Pancreas (tissue), 10 donors: ENCODE measurements at regions not wholly inside any gene's neighbourhood (a gene's known extent, or its start where the extent isn't known, plus 50 kb on each side); places are given as distances from the start of the nearest gene placed in this dataset.

Experiments used
- ATAC-seq, 4 donors: fragments of 200-7000 bp; cut with Tn5 transposase; one replicate each; pipeline versions ENCODE4 v1.8.0 to v1.9.1; 2020; ENCODE audit warnings: mild to moderate bottlenecking in 4 of 4, moderate library complexity in 4 of 4
- DNase-seq, 6 donors: peaks; one replicate each; pipeline ENCODE4 v3.0.0-alpha.2; 2020
- FAIRE-seq: peaks from 2 replicates; lab custom pipeline; 2012; peaks lifted over from hg19 to GRCh38; lab: Jason Lieb, UNC
- H3K27ac ChIP-seq, 4 donors: fragments of 200-600 bp; sonication (generic); 1 replicate in 3 of 4; 2 replicates in 1 of 4; pipeline versions ENCODE4 v1.5.0 to v1.8.0; 2020
- H3K27me3 ChIP-seq, 4 donors: fragments of 200-600 bp; one replicate each; pipeline ENCODE4 v1.8.0; 2021
- H3K36me3 ChIP-seq, 3 donors: fragments of 200-600 bp; sonication (generic) in 1 of 3; one replicate each; pipeline versions ENCODE4 v1.5.0 to v1.8.0; 2020 to 2021
- H3K4me1 ChIP-seq, 3 donors: fragments of 200-600 bp; one replicate each; pipeline ENCODE4 v1.8.0; 2021
- H3K4me3 ChIP-seq, 4 donors: fragments of 200-600 bp; sonication (generic) in 2 of 4; one replicate each; pipeline versions ENCODE4 v1.5.0 to v1.8.0; 2020 to 2021
- H3K9me3 ChIP-seq, 4 donors: fragments of 200-600 bp; one replicate each; pipeline ENCODE4 v1.8.0; 2021
- WGBS, 2 donors: extraction: QIAGEN DNeasy Blood & Tissue Kit; methylation state at CpG; one replicate each; pipeline ENCODE4 v1.1.7; 2013; 5-methylcytosine and 5-hydroxymethylcytosine counted together
- intact Hi-C, 3 donors: fragments of 100-400 bp; cut with DNase I; formaldehyde crosslinking; loops; one replicate each; pipeline versions ENCODE4 v1.11.1 to v1.14.2; 2022
- TF ChIP-seq, protein P1 (sequence below), 4 donors: fragments of 200-600 bp; sonication (generic) in 3 of 4; IDR thresholded peaks; one replicate each; pipeline versions ENCODE4 v1.5.0 to v1.8.0; 2021; ENCODE audit warnings: antibody characterized with exemption in 4 of 4
- donor health status: healthy with polysubstance abuse.
- donor health status: DM: no; HTN: no; CAD: no; lungs with moderate emphysema.
- donor health status: DM: no; HTN: no; CAD: no.
- donor health status: control.
- donor health status: control.
- donor health status: Bipolar disorder and iron deficiency.
- donor health status: DM: yes; HTN: yes; CAD: no.
- donor health status: DM: no; HTN: no; CAD: no.
- donor health status: DM: no; HTN: no; CAD: no.
- donor health status: DM: yes; HTN: yes; CAD: no.

DNA sequence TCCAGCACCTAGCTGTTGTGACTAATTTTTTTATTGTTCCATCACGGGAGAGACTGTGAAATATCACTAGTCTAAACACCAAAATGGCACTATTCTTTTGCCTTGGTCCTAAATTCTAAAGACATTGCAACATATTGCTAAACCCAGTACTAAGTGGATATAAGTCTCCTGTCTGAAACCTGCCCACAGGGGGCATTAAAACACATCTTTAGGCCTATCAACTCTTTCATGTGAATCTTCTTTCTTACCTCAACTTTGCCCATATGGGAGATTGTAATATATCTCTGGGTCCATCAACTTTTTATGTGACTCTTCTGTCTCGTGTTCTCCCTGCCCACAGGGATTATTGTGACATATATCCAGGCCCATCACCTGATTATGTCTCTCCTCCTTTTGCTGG, 317.2 kb downstream of the RPS4Y2 start:
- intact Hi-C loops: no loop called here
- Histone ChIP-seq H3K36me3 (no peaks in the 10 kb centered on the region), H3K9me3 (no peaks in the 10 kb centered on the region), H3K4me1 (no peaks in the 10 kb centered on the region), H3K27me3 (no peaks in the 10 kb centered on the region), H3K4me3 (no peak overlapping the region), H3K27ac (no peak overlapping the region)
- DNase-seq (no peak), FAIRE-seq (no peak), ATAC-seq (no peak)
- WGBS, 2 donors: 30% methylated on average over 2 of the region's 2 CpGs; no CpG with 5 or more reads in 1 of the 2 donors
- TF ChIP-seq, protein P1, sequence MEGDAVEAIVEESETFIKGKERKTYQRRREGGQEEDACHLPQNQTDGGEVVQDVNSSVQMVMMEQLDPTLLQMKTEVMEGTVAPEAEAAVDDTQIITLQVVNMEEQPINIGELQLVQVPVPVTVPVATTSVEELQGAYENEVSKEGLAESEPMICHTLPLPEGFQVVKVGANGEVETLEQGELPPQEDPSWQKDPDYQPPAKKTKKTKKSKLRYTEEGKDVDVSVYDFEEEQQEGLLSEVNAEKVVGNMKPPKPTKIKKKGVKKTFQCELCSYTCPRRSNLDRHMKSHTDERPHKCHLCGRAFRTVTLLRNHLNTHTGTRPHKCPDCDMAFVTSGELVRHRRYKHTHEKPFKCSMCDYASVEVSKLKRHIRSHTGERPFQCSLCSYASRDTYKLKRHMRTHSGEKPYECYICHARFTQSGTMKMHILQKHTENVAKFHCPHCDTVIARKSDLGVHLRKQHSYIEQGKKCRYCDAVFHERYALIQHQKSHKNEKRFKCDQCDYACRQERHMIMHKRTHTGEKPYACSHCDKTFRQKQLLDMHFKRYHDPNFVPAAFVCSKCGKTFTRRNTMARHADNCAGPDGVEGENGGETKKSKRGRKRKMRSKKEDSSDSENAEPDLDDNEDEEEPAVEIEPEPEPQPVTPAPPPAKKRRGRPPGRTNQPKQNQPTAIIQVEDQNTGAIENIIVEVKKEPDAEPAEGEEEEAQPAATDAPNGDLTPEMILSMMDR (IDR thresholded peaks at IDR 0.05): no peak

DNA sequence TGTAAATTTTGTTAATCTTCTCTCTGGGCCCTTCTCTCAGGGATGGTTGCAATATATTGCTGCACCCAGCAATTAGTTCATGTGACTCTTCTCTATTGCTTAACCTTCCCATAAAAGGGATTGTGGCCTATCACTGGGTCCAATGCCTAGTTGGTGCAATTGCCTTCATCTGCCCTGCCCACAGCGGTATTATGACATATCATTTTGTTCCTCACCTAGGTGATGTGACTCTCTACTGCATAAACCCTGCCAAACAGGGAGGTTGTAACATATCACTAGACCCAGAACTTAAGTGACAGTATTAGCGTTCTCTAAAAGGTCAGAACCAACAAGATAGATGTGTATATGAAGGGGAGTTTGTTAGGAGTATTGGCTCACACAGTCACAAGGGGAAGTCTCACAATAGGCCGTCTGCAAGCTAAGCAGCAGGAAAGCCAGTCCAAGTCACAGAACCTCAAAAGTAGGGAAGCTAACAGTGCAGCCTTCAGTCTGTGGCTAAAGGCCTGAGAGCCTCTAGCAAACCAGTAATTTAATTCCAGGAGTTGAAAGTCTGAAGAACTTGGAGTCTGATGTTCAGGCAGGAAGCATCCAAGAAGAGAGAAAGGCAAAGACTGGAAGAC, 317.8 kb downstream of the RPS4Y2 start:
- ATAC-seq: no peak
- WGBS, 2 donors: 53% methylated on average over 3 of the region's 3 CpGs; no CpG with 5 or more reads in 1 of the 2 donors

DNA sequence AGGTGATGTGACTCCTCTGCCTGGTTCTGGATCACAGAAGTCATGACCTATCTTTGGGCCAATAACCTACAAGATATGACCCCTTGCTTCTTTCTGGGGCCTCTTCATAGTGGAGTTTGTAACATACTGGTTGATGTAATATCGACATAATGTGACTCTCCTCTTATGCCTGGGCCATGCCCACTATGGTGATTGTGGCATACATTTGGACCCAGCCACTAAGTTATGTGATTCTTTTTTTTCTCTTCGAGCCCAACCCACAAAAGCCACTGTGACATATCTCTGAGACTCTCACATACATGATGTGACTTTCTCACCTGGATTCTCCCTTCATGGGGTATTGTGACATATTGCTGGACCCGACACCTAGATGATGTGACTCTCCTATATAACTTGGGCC, 319.8 kb downstream of the RPS4Y2 start:
- no peaks in the 10 kb centered on the region for H3K9me3 ChIP-seq
- no peaks in the 10 kb centered on the region for H3K4me1 ChIP-seq
- no peak for FAIRE-seq
- WGBS, 2 donors: 45% methylated on average over 3 of the region's 3 CpGs; no CpG with 5 or more reads in 1 of the 2 donors
- TF ChIP-seq, protein P1 (IDR thresholded peaks at IDR 0.05): no peak
- no peak for DNase-seq
- intact Hi-C loops: no loop called here
- H3K27me3 ChIP-seq: no peaks in the 10 kb centered on the region
- H3K27ac ChIP-seq: no peak overlapping the region
- H3K4me3 ChIP-seq: no peak overlapping the region
- H3K36me3 ChIP-seq: no peaks in the 10 kb centered on the region
- ATAC-seq: no peak

More for the DNA sequence above, 317.8 kb downstream of the RPS4Y2 start:
- no peaks in the 10 kb centered on the region for H3K4me1 ChIP-seq
- no peaks in the 10 kb centered on the region for H3K36me3 ChIP-seq
- H3K4me3 ChIP-seq: no peak overlapping the region
- no peak for FAIRE-seq
- no peak overlapping the region for H3K27ac ChIP-seq
- intact Hi-C loops: no loop called here
- no peak for DNase-seq
- TF ChIP-seq, protein P1 (IDR thresholded peaks at IDR 0.05): no peak
- H3K9me3 ChIP-seq: no peaks in the 10 kb centered on the region
- no peaks in the 10 kb centered on the region for H3K27me3 ChIP-seq

DNA sequence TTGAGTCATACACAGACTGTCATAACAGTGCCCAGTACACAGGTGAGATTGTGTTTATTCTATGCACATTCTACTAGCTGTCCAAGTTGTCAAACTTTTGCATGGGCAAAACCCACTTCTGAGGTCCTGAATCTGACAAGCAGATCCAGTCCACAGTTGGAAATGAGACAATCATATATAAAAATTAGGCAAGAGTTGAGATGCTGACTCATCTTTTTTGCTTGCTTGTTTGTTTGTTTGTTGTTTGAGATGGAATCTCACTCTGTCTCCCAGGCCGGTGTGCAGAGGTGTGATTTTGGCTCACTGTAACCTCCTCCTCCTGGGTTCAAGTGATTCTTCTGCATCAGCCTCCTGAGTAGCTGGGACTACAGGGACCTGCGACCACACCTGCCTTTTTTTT, 323.8 kb downstream of the RPS4Y2 start:
- no peak for FAIRE-seq
- Histone ChIP-seq H3K9me3 (no peaks in the 10 kb centered on the region), H3K27me3 (no peaks in the 10 kb centered on the region), H3K4me1 (no peaks in the 10 kb centered on the region), H3K36me3 (no peaks in the 10 kb centered on the region), H3K4me3 (no peak overlapping the region), H3K27ac (no peak overlapping the region)
- TF ChIP-seq, protein P1 (IDR thresholded peaks at IDR 0.05): no peak
- DNase-seq: no peak
- 62% methylated on average over 2 of the region's 2 CpGs; no CpG with 5 or more reads in 1 of the 2 donors for WGBS, 2 donors
- no peak for ATAC-seq
- intact Hi-C loops: no loop called here
